HepG2 (cell line): ENCODE measurements at regions not wholly inside any gene's neighbourhood (a gene's known extent, or its start where the extent isn't known, plus 50 kb on each side); places are given as distances from the start of the nearest gene placed in this dataset.

Source experiments
- ATAC-seq: fragments of 200-7000 bp; cut with Tn5 transposase; 3 replicates; pipeline ENCODE4 v1.9.1; 2020; ENCODE audit warnings: mild to moderate bottlenecking, moderate library complexity
- BruUV-seq: library from RNA; stranded (reverse); fragments of 400-500 nt; replicated peaks from 2 replicates; lab custom pipeline; 2021; lab: Mats Ljungman, UMichigan
- CTCF ChIA-PET: fragments of 300-600 bp; formaldehyde crosslinking; extraction: SDS; loops from one replicate; lab custom pipeline; 2021; ENCODE audit warnings: low total read pairs, inconsistent platforms, low intra/inter-chr PET ratio; lab: Yijun Ruan, JAX
- POLR2A ChIA-PET: fragments of 350-600 bp; sonication (Branson Sonifier 250); formaldehyde crosslinking; loops from one replicate; lab custom pipeline; 2020; ENCODE audit warnings: antibody characterized with exemption, inconsistent platforms; lab: Yijun Ruan, JAX
- DNase-seq: peaks from one replicate; pipeline ENCODE4 v3.0.0-alpha.2; 2015; ENCODE audit warnings: low spot score
- FAIRE-seq: peaks from 3 replicates; lab custom pipeline; 2011; peaks lifted over from hg19 to GRCh38; lab: Jason Lieb, UNC
- H2AFZ ChIP-seq: one replicate; pipeline ENCODE4 v1.6.1; 2011; ENCODE audit warnings: low read length, inconsistent platforms
- H3K27ac ChIP-seq: fragments of 300-600 bp; 3 replicates; pipeline ENCODE4 v1.8.0; 2011; ENCODE audit warnings: mixed run types, mild to moderate bottlenecking, mixed read lengths, low read length, inconsistent platforms; ENCODE audit not compliant: insufficient read depth; ENCODE audit errors: extremely low read length
- H3K27me3 ChIP-seq, 2 experiments: fragments of 200-600 bp in 1 of 2; 2 replicates in 1 of 2; 3 replicates in 1 of 2; pipeline versions ENCODE4 v1.6.0 to v1.8.0; 2011; ENCODE audit warnings: low read length in 2 of 2, mild to moderate bottlenecking in 2 of 2, moderate library complexity in 2 of 2, inconsistent platforms in 1 of 2; ENCODE audit not compliant: insufficient read depth in 2 of 2, control insufficient read depth in 1 of 2
- H3K36me3 ChIP-seq, 2 experiments: fragments of 200-600 bp in 1 of 2; replicated peaks in 1 of 2; 2 replicates in 1 of 2; 3 replicates in 1 of 2; pipeline versions ENCODE4 v1.5.1 to v1.8.0; 2011; ENCODE audit warnings: low read length in 2 of 2, inconsistent platforms in 1 of 2; ENCODE audit not compliant: insufficient read depth in 2 of 2, control insufficient read depth in 1 of 2
- H3K4me1 ChIP-seq: 2 replicates; pipeline ENCODE4 v1.5.1; 2012; ENCODE audit warnings: low read length, inconsistent platforms; ENCODE audit not compliant: insufficient read depth
- H3K4me2 ChIP-seq: 2 replicates; pipeline ENCODE4 v1.6.0; 2011; ENCODE audit warnings: low read depth, low read length, inconsistent platforms
- H3K4me3 ChIP-seq, 3 experiments: fragments of 200-600 bp in 1 of 3; sonication (generic), shearing (Covaris generic) in 1 of 3; replicated peaks in 1 of 3; 2 replicates each; pipeline ENCODE4 v1.5.1; 2011 to 2016; ENCODE audit warnings: low read length in 3 of 3, inconsistent platforms in 2 of 3, low read depth in 2 of 3, mild to moderate bottlenecking in 2 of 3, control low read depth in 1 of 3, mixed read lengths in 1 of 3; ENCODE audit not compliant: insufficient read depth in 1 of 3
- H3K79me2 ChIP-seq: one replicate; pipeline ENCODE4 v1.6.1; 2011; ENCODE audit warnings: low read length, inconsistent platforms; ENCODE audit not compliant: insufficient read depth
- H3K9ac ChIP-seq: 2 replicates; pipeline ENCODE4 v1.6.0; 2011; ENCODE audit warnings: mild to moderate bottlenecking, low read depth, low read length, inconsistent platforms; ENCODE audit not compliant: insufficient read depth
- H3K9me3 ChIP-seq: 2 replicates; pipeline ENCODE4 v1.5.1; 2012; ENCODE audit warnings: mild to moderate bottlenecking, low read length
- H4K20me1 ChIP-seq: 2 replicates; pipeline ENCODE4 v1.6.0; 2011; ENCODE audit warnings: inconsistent platforms, mild to moderate bottlenecking, low read length, moderate library complexity; ENCODE audit not compliant: insufficient read depth
- ATF7 ChIP-seq, 2 experiments: fragments of 450-650 bp in 1 of 2; sonication (generic) in 1 of 2; formaldehyde crosslinking in 1 of 2; IDR thresholded peaks; 2 replicates each; pipeline versions ENCODE4 v1.4.0 to v1.6.1; 2016 to 2020; ENCODE audit warnings: antibody characterized with exemption in 1 of 2, mild to moderate bottlenecking in 1 of 2, missing genetic modification reagents in 1 of 2
- FOXJ3 ChIP-seq: sonication (generic); formaldehyde crosslinking; IDR thresholded peaks from 2 replicates; pipeline ENCODE4 v1.4.0; 2020; ENCODE audit warnings: missing genetic modification reagents, mild to moderate bottlenecking, borderline replicate concordance
- PBX3 ChIP-seq: sonication (generic); formaldehyde crosslinking; IDR thresholded peaks from 2 replicates; pipeline ENCODE4 v1.8.1; 2023; ENCODE audit warnings: missing genetic modification reagents, inconsistent platforms, borderline replicate concordance
- ZBTB43 ChIP-seq: sonication (generic); formaldehyde crosslinking; conservative IDR thresholded peaks from 2 replicates; pipeline ENCODE4 v1.4.0; 2020; ENCODE audit warnings: missing genetic modification reagents
- ZNF784 ChIP-seq: sonication (generic); formaldehyde crosslinking; IDR thresholded peaks from 2 replicates; pipeline ENCODE4 v1.5.1; 2020; ENCODE audit warnings: missing genetic modification reagents, mild to moderate bottlenecking, borderline replicate concordance
- WGBS: methylation state at CpG from one replicate; pipeline ENCODE4 v1.1.6; 2017; ENCODE audit warnings: low lambda C conversion rate; 5-methylcytosine and 5-hydroxymethylcytosine counted together
- in situ Hi-C: cut with HindIII; loops from 2 replicates; pipeline ENCODE4 v1.10.0; 2017; ENCODE audit warnings: low pct_unique_long_range_greater_than_20kb; ENCODE audit not compliant: extremely low pct_ligation_motif_present
- intact Hi-C: fragments of 100-400 bp; cut with micrococcal nuclease; formaldehyde crosslinking; loops from one replicate; pipeline ENCODE4 v1.10.0; 2022; ENCODE audit not compliant: unreplicated experiment

GRCh38 chr5:155998257-155998656, 328.7 kb upstream of the SGCD start (continued):
- TF ChIP-seq PBX3 (CRISPR knock-in tag) (no peak), ATF7 (IDR thresholded peaks at IDR 0.05) (no peak), ATF7 (CRISPR knock-in tag; IDR thresholded peaks at IDR 0.05) (no peak)

GRCh38 chr5:156000115-156000514, 326.8 kb upstream of the SGCD start:
- Histone ChIP-seq H3K9me3 (no peaks in the 10 kb centered on the region), H3K4me1 (no peaks in the 10 kb centered on the region), H3K79me2 (no peaks in the 10 kb centered on the region), H3K4me3 (no peak overlapping the region), H3K27me3 (peaks cover 0 to 1% of the 10 kb centered on the region in 2 experiments; a peak in 1 of 5 replicates), H3K27ac (no peak overlapping the region)
- 0% methylated on average over 1 of the region's 1 CpG for WGBS
- ChIA-PET POLR2A (no interaction called here), CTCF (no interaction called here)
- no peak for DNase-seq
- intact Hi-C loops (no loop called here), in situ Hi-C loops (no loop called here)
- no peak for ATAC-seq
- no peak for FAIRE-seq
- no peak for TF ChIP-seq ZBTB43 (CRISPR knock-in tag)
- TF ChIP-seq, all 625 proteins: peak for 0
- Histone ChIP-seq H3K9ac (no peak overlapping the region), H4K20me1 (no peaks in the 10 kb centered on the region; the same call in 1 of the 2 replicates), H3K36me3 (no peaks in the 10 kb centered on the region), H2AFZ (no peak overlapping the region), H3K4me2 (no peak overlapping the region)
- BruUV-seq, result no TSS peak

DNA sequence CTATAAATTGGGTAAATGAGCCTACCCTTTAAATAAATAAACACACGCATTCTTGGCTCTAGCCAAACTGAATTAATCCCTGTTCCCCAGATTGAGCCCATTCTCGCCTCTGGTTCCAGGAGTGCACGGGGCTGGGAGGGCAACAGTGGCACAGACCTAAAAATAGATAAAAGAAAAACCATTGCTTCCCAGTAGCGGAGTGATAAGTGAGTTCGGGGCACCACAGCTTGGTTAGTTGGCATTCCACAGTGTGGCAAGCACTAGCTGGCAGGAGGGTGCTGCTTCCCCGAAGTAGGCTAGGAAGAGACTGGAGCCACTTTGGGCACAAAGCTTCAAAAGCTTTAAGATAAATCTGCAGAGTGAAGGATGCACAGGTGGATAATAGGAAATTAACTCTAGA, 322.2 kb upstream of the SGCD start:
- no peak overlapping the region for H3K27ac ChIP-seq
- no peak for TF ChIP-seq ZNF784 (CRISPR knock-in tag)
- TF ChIP-seq FOXJ3 (CRISPR knock-in tag), result no peak
- H3K27me3 ChIP-seq, result peaks cover 1 to 2% of the 10 kb centered on the region in 2 experiments; a peak in 1 of 5 replicates
- CTCF ChIA-PET, result no interaction called here
- H3K36me3 ChIP-seq, result no peaks in the 10 kb centered on the region
- H3K9me3 ChIP-seq, result no peaks in the 10 kb centered on the region
- in situ Hi-C loops, result no loop called here
- POLR2A ChIA-PET, result no interaction called here
- FAIRE-seq (no peak), ATAC-seq (no peak), DNase-seq (no peak)
- 32% methylated on average over 6 of the region's 6 CpGs for WGBS
- BruUV-seq, result no TSS peak
- H3K9ac ChIP-seq, result no peak overlapping the region
- intact Hi-C loops, result no loop called here
- no peak overlapping the region for H2AFZ ChIP-seq
- no peaks in the 10 kb centered on the region for H3K4me1 ChIP-seq
- no peaks in the 10 kb centered on the region for H3K79me2 ChIP-seq
- H3K4me3 ChIP-seq, result no peak overlapping the region
- H3K4me2 ChIP-seq, result no peak overlapping the region
- no peaks in the 10 kb centered on the region for H4K20me1 ChIP-seq
